Sigmoid colon (tissue), 6 donors: ENCODE measurements at regions not wholly inside any gene's neighbourhood (a gene's known extent, or its start where the extent isn't known, plus 50 kb on each side); places are given as distances from the start of the nearest gene placed in this dataset.

ENCODE experiments used
- DNase-seq: peaks from one replicate; pipeline ENCODE4 v3.0.0-alpha.2; 2019
- H3K27ac ChIP-seq, 4 donors: fragments of 200-600 bp; sonication (generic); one replicate each; pipeline ENCODE4 v1.5.1; 2016 to 2019; ENCODE audit warnings: mild to moderate bottlenecking in 1 of 4
- H3K27me3 ChIP-seq, 3 donors: fragments of 200-600 bp; sonication (generic); one replicate each; pipeline ENCODE4 v1.5.1; 2019; ENCODE audit warnings: mild to moderate bottlenecking in 1 of 3
- H3K36me3 ChIP-seq, 4 donors: fragments of 200-600 bp; sonication (generic); one replicate each; pipeline ENCODE4 v1.5.1; 2016 to 2019
- H3K4me1 ChIP-seq, 4 donors: fragments of 200-600 bp; sonication (generic); one replicate each; pipeline ENCODE4 v1.5.1; 2017 to 2019
- H3K4me3 ChIP-seq, 4 donors: fragments of 200-600 bp; sonication (generic); one replicate each; pipeline ENCODE4 v1.5.1; 2017 to 2019; ENCODE audit warnings: mild to moderate bottlenecking in 2 of 4, moderate library complexity in 1 of 4
- H3K9me3 ChIP-seq, 4 donors: fragments of 200-600 bp in 3 of 4; sonication (generic) in 3 of 4; one replicate each; pipeline versions ENCODE4 v1.5.1 to v1.6.1; 2013 to 2019
- EP300 ChIP-seq, 4 donors: sonication (generic); formaldehyde crosslinking; IDR thresholded peaks; one replicate each; pipeline ENCODE4 v1.6.1; 2017; ENCODE audit warnings: antibody characterized with exemption in 4 of 4
- WGBS, 2 donors: extraction: QIAGEN DNeasy Blood & Tissue Kit; methylation state at CpG; one replicate each; pipeline ENCODE4 v1.1.7; 2013; 5-methylcytosine and 5-hydroxymethylcytosine counted together
- intact Hi-C: fragments of 100-400 bp; cut with DNase I; formaldehyde crosslinking; loops from one replicate; pipeline ENCODE4 v1.15.1; 2023
- small RNA-seq, 3 donors: library from RNA; depleted of rRNA; stranded (forward); fragments of <200 nt; gene quantifications; one replicate each; pipeline ENCODE3, GENCODE V24; 2016
- donor health status: healthy with polysubstance abuse.
- donor health status: healthy.

DNA sequence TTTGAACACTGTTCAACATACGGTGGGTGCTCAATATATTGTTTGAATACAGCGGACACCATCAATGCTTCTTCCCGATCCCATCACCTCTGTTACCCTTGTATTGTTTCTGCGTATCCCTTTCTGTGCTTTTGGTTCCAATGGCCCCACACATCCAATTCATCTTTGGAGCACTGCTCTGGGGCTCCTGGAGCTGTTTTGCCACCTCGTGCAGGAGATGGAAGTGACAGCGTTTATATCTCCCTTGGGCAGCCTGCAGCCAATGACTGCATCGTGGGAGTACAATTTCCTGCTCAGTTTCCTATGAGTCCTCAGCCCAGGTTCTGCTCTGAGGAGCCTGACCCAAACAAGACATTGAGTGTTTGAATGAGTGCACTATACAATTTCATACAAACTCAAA lies 50.2 kb upstream of the PIK3CG start:
- no peaks in the 10 kb centered on the region for H3K27me3 ChIP-seq
- no peak for TF ChIP-seq EP300 (IDR thresholded peaks at IDR 0.05)
- H3K4me1 ChIP-seq = no peaks in the 10 kb centered on the region
- 72 to 85% methylated on average over 7 of the region's 7 CpGs for WGBS, 2 donors
- no peaks in the 10 kb centered on the region for H3K9me3 ChIP-seq
- no peaks in the 10 kb centered on the region for H3K36me3 ChIP-seq
- intact Hi-C loops = no loop called here
- H3K27ac ChIP-seq = no peak overlapping the region
- no peak for DNase-seq
- no peak overlapping the region for H3K4me3 ChIP-seq

Small RNA genes lying in the stretch of these regions (small RNA-seq; reads per million reads assigned to genes)
- 0 reads per million in 3 donors for gene RNA5SP236
